ENCODE measurements at regions not wholly inside any gene's neighbourhood (a gene's known extent, or its start where the extent isn't known, plus 50 kb on each side); places are given as distances from the start of the nearest gene placed in this dataset.

DNA sequence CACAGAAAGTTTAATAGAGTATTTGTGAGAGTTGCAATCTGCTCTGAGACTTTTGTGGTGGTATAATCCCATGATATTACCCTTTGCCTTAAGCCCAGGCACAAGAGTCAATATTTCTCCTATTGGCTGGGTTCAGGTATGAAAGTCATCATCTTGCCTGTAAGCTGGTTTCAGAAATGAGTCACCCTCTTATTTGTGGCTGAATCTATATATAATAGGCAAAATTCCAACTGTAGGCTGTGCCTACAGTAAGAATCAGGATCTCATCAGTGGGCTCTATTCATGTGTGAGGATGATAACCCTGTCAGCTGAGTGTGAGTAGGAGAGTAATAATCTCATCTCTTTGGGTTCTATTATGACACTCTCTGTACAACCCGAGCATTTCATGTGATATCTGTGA lies 2103.1 kb downstream of the TP53TG3F start:
- TF ChIP-seq, protein P1, sequence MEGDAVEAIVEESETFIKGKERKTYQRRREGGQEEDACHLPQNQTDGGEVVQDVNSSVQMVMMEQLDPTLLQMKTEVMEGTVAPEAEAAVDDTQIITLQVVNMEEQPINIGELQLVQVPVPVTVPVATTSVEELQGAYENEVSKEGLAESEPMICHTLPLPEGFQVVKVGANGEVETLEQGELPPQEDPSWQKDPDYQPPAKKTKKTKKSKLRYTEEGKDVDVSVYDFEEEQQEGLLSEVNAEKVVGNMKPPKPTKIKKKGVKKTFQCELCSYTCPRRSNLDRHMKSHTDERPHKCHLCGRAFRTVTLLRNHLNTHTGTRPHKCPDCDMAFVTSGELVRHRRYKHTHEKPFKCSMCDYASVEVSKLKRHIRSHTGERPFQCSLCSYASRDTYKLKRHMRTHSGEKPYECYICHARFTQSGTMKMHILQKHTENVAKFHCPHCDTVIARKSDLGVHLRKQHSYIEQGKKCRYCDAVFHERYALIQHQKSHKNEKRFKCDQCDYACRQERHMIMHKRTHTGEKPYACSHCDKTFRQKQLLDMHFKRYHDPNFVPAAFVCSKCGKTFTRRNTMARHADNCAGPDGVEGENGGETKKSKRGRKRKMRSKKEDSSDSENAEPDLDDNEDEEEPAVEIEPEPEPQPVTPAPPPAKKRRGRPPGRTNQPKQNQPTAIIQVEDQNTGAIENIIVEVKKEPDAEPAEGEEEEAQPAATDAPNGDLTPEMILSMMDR (IDR thresholded peaks at IDR 0.05; ENCODE audit: low read depth, low read length) = no peak
- TF ChIP-seq POLR2A (IDR thresholded peaks at IDR 0.05; ENCODE audit: extremely low read depth, insufficient read length) (no peak), MYC (IDR thresholded peaks at IDR 0.05; ENCODE audit: low read depth, low read length) (no peak)

Data from NB4 (cell line).